ENCODE measurements at regions not wholly inside any gene's neighbourhood (a gene's known extent, or its start where the extent isn't known, plus 50 kb on each side); places are given as distances from the start of the nearest gene placed in this dataset.

GRCh38 chr21:35674895-35675470 is 385.3 kb downstream of the SETD4 start:
- DNase-seq: no peak
- TF ChIP-seq POLR2A (IDR thresholded peaks at IDR 0.05; ENCODE audit: low read length) (no peak), GATA1 (IDR thresholded peaks at IDR 0.05; ENCODE audit: low read depth, low read length) (no peak)

- no peak for DNase-seq
- TF ChIP-seq POLR2A (IDR thresholded peaks at IDR 0.05; ENCODE audit: low read length) (no peak), GATA1 (IDR thresholded peaks at IDR 0.05; ENCODE audit: low read depth, low read length) (no peak)
Measured at GRCh38 chr21:35674091-35674671, 386.1 kb downstream of the SETD4 start.

GRCh38 chr21:35672313-35672712 is 388.0 kb downstream of the SETD4 start:
- no peak for DNase-seq
- TF ChIP-seq POLR2A (IDR thresholded peaks at IDR 0.05; ENCODE audit: low read length): no peak
- TF ChIP-seq GATA1 (IDR thresholded peaks at IDR 0.05; ENCODE audit: low read depth, low read length): no peak

- TF ChIP-seq GATA1 (IDR thresholded peaks at IDR 0.05; ENCODE audit: low read depth, low read length): no peak
- no peak for TF ChIP-seq POLR2A (IDR thresholded peaks at IDR 0.05; ENCODE audit: low read length)
Measured at GRCh38 chr21:35664683-35665082, 395.6 kb downstream of the SETD4 start.

GRCh38 chr21:35663856-35664606 is 396.3 kb downstream of the SETD4 start:
- no peak for DNase-seq
- TF ChIP-seq POLR2A (IDR thresholded peaks at IDR 0.05; ENCODE audit: low read length) (no peak), GATA1 (IDR thresholded peaks at IDR 0.05; ENCODE audit: low read depth, low read length) (no peak)

More at GRCh38 chr21:35664683-35665082, 395.6 kb downstream of the SETD4 start:
- no peak for DNase-seq

- TF ChIP-seq POLR2A (IDR thresholded peaks at IDR 0.05; ENCODE audit: low read length) (no peak), GATA1 (IDR thresholded peaks at IDR 0.05; ENCODE audit: low read depth, low read length) (no peak)
- no peak for DNase-seq
Measured at GRCh38 chr21:35658242-35658641, 402.1 kb downstream of the SETD4 start.

GRCh38 chr21:35652872-35653271 is 407.5 kb downstream of the SETD4 start:
- DNase-seq: no peak
- TF ChIP-seq GATA1 (IDR thresholded peaks at IDR 0.05; ENCODE audit: low read depth, low read length): no peak
- no peak for TF ChIP-seq POLR2A (IDR thresholded peaks at IDR 0.05; ENCODE audit: low read length)

GRCh38 chr21:35652196-35652595 is 408.1 kb downstream of the SETD4 start:
- no peak for DNase-seq
- no peak for TF ChIP-seq GATA1 (IDR thresholded peaks at IDR 0.05; ENCODE audit: low read depth, low read length)
- TF ChIP-seq POLR2A (IDR thresholded peaks at IDR 0.05; ENCODE audit: low read length): no peak

GRCh38 chr21:35651196-35651595 is 409.1 kb downstream of the SETD4 start:
- no peak for TF ChIP-seq GATA1 (IDR thresholded peaks at IDR 0.05; ENCODE audit: low read depth, low read length)
- TF ChIP-seq POLR2A (IDR thresholded peaks at IDR 0.05; ENCODE audit: low read length): no peak
- no peak for DNase-seq

GRCh38 chr21:35649186-35649585 is 411.1 kb downstream of the SETD4 start:
- TF ChIP-seq GATA1 (IDR thresholded peaks at IDR 0.05; ENCODE audit: low read depth, low read length): no peak
- TF ChIP-seq POLR2A (IDR thresholded peaks at IDR 0.05; ENCODE audit: low read length): no peak
- DNase-seq: no peak

- TF ChIP-seq POLR2A (IDR thresholded peaks at IDR 0.05; ENCODE audit: low read length) (no peak), GATA1 (IDR thresholded peaks at IDR 0.05; ENCODE audit: low read depth, low read length) (no peak)
- DNase-seq: no peak
Measured at GRCh38 chr21:35648512-35648911, 411.8 kb downstream of the SETD4 start.

- DNase-seq: no peak
- TF ChIP-seq GATA1 (IDR thresholded peaks at IDR 0.05; ENCODE audit: low read depth, low read length): no peak
- no peak for TF ChIP-seq POLR2A (IDR thresholded peaks at IDR 0.05; ENCODE audit: low read length)
Measured at GRCh38 chr21:35646606-35647005, 413.7 kb downstream of the SETD4 start.

- TF ChIP-seq POLR2A (IDR thresholded peaks at IDR 0.05; ENCODE audit: low read length) (no peak), GATA1 (IDR thresholded peaks at IDR 0.05; ENCODE audit: low read depth, low read length) (no peak)
- no peak for DNase-seq
Measured at GRCh38 chr21:35645991-35646390, 414.3 kb downstream of the SETD4 start.

GRCh38 chr21:35644523-35644922 is 415.8 kb downstream of the SETD4 start:
- TF ChIP-seq GATA1 (IDR thresholded peaks at IDR 0.05; ENCODE audit: low read depth, low read length) (no peak), POLR2A (IDR thresholded peaks at IDR 0.05; ENCODE audit: low read length) (no peak)
- no peak for DNase-seq

- DNase-seq: no peak
- TF ChIP-seq POLR2A (IDR thresholded peaks at IDR 0.05; ENCODE audit: low read length): no peak
- no peak for TF ChIP-seq GATA1 (IDR thresholded peaks at IDR 0.05; ENCODE audit: low read depth, low read length)
Measured at GRCh38 chr21:35643176-35643575, 417.1 kb downstream of the SETD4 start.

All from erythroblast (primary cell).